ENCODE measurements at regions not wholly inside any gene's neighbourhood (a gene's known extent, or its start where the extent isn't known, plus 50 kb on each side); places are given as distances from the start of the nearest gene placed in this dataset.

DNA sequence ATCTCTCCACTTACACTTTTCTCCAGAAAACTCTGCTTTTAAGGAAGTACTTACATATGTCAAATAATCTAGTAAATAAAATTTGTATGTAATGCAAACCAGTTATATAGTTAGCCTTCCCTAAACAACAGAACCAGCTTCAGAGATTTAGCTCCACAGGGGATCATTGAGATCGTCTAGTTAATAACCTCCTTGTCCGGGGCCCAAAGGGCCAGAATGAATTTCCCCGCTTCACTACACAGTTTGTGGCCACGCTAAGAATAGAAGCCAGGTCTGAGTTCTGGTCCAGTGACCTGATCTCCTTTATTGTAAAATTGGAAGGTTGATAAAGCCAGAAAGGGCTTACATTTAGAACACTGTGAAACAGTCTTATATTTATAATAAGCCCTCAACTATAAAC is 245.2 kb downstream of the TPBG start:
- Histone ChIP-seq H3K4me1 (peaks cover 0 to 16% (median 0%) of the 10 kb centered on the region in 3 donors), H3K4me3 (no peak overlapping the region), H3K27me3 (peaks cover 0 to 2% (median 0%) of the 10 kb centered on the region in 4 donors), H3K9me3 (no peaks in the 10 kb centered on the region), H3K27ac (peak overlapping the region in 3 of 4 donors; percentile 32 to 63 (median 41)), H3K36me3 (no peaks in the 10 kb centered on the region)
- TF ChIP-seq POLR2A (IDR thresholded peaks at IDR 0.05) (no peak), CTCF (IDR thresholded peaks at IDR 0.05) (no peak)
- no peak for DNase-seq
- 79% methylated on average over 4 of the region's 4 CpGs for WGBS, 2 donors
- intact Hi-C loops (cut with DNase I) = no loop called here

- Histone ChIP-seq H3K27me3 (peaks cover 0 to 2% (median 0%) of the 10 kb centered on the region in 4 donors), H3K9me3 (no peaks in the 10 kb centered on the region), H3K4me1 (peaks cover 0 to 16% (median 0%) of the 10 kb centered on the region in 3 donors), H3K36me3 (no peaks in the 10 kb centered on the region), H3K4me3 (no peak overlapping the region), H3K27ac (no peak overlapping the region)
- intact Hi-C loops (cut with DNase I) = no loop called here
- DNase-seq = no peak
- WGBS, 2 donors = 88 to 89% methylated on average over 1 of the region's 1 CpG
- no peak for TF ChIP-seq POLR2A (IDR thresholded peaks at IDR 0.05)
These were observed 248.1 kb downstream of the TPBG start for GRCh38 chr6:82611751-82612150.

DNA sequence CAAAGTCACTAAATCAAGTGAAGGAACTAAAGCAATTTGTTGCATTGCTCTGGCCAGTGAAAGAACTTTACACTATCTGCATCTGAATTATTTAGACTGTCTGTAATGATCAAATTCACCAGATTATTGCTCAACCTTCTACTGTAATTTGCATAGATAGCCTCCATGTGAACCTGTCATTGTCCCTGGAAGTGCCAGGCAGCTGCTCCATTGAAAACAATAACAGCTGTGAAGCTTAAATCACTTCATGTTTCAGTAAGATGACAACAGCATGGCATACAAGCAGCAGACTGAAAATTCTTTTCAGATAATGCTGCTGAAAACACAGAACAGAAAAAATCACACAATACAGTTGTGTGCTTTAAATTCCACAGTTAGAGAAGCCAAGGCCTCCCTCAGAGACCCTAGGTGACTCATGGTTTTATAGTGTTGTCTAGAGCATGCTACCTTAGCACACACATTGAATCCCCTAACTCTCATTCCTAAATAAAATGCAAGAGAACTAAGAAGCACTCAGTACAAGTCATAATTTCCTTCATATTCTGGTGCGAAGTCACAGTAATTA is 248.9 kb downstream of the TPBG start:
- intact Hi-C loops (cut with DNase I) = no loop called here
- Histone ChIP-seq H3K4me3 (no peak overlapping the region), H3K4me1 (peaks cover 0 to 12% (median 0%) of the 10 kb centered on the region in 3 donors), H3K9me3 (no peaks in the 10 kb centered on the region), H3K27me3 (peaks cover 0 to 2% (median 0%) of the 10 kb centered on the region in 4 donors), H3K27ac (no peak overlapping the region), H3K36me3 (no peaks in the 10 kb centered on the region)
- WGBS, 2 donors = 86 to 88% methylated on average over 1 of the region's 1 CpG
- no peak for DNase-seq
- TF ChIP-seq CTCF (IDR thresholded peaks at IDR 0.05) (no peak), POLR2A (IDR thresholded peaks at IDR 0.05) (no peak)

DNA sequence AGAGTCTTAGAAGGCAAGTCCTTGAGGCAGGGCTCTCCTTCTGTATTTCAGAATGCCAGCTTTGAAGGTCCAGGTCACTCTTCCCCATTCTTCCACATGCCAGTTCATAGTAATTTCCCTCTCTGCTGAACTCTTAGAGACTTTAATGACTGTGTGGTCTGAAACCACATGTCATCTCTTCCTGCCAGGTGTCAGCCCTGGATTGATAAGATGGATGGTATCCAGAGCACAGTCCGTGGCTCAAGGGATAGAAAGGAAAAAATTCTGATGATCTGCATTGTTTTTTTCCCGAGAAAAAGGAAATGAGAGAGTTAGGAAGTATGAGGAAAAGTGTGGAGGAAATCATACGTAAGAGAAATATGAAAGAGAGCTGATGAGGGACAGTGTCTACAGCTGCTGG is 250.9 kb downstream of the TPBG start:
- intact Hi-C loops (cut with DNase I) = no loop called here
- 56 to 57% methylated on average over 3 of the region's 3 CpGs for WGBS, 2 donors
- no peak for DNase-seq
- no peak for TF ChIP-seq POLR2A (IDR thresholded peaks at IDR 0.05)
- no peak for TF ChIP-seq CTCF (IDR thresholded peaks at IDR 0.05)
- no peaks in the 10 kb centered on the region for H3K9me3 ChIP-seq
- no peaks in the 10 kb centered on the region for H3K27me3 ChIP-seq
- no peak overlapping the region for H3K4me3 ChIP-seq
- no peaks in the 10 kb centered on the region for H3K36me3 ChIP-seq
- H3K4me1 ChIP-seq = no peaks in the 10 kb centered on the region
- no peak overlapping the region for H3K27ac ChIP-seq

DNA sequence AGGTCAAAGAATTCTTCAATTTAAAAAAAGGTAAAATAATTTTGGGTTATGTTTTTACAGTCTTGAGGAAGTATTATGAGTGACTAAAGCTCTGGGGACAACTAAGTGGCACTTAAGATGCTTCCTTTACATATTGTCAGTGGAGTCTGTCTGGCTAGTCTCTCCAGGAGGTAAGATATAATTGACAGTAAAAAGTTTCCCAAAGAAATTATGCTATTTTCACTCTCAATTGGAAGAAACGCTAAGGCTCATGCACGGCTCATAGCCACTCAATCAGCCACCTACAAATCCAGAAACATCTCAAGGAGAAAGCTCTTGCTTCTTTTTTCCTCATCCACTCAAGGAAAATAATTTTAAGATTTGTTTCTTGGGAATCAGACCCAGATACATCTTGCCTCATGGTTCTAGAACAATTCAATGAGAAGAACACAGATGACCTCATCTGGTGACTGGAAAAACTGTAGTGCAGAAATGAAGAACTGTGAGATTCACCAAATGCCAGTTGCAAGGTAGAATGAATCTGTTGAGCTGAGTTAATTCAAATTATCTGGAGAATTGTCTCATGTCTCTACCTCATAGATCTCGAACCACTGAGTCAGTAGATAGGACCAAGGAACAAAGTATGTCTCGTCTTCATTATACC is 252.9 kb downstream of the TPBG start:
- H3K36me3 ChIP-seq = no peaks in the 10 kb centered on the region
- intact Hi-C loops (cut with DNase I) = no loop called here
- no peaks in the 10 kb centered on the region for H3K9me3 ChIP-seq
- no peak overlapping the region for H3K4me3 ChIP-seq
- H3K27ac ChIP-seq = peak overlapping the region in 1 of 4 donors; percentile 0
- no peaks in the 10 kb centered on the region for H3K27me3 ChIP-seq
- DNase-seq = no peak
- TF ChIP-seq POLR2A (IDR thresholded peaks at IDR 0.05) (no peak), CTCF (IDR thresholded peaks at IDR 0.05) (peak in 2 of 6 experiments; percentile 7 to 12)
- no peaks in the 10 kb centered on the region for H3K4me1 ChIP-seq
- WGBS, 2 donors = 71 to 72% methylated on average over 4 of the region's 4 CpGs

Measured in esophagus squamous epithelium (tissue), 5 donors.